Urothelium cell line (cell line): ENCODE measurements at regions not wholly inside any gene's neighbourhood (a gene's known extent, or its start where the extent isn't known, plus 50 kb on each side); places are given as distances from the start of the nearest gene placed in this dataset.
"Not testable (repeated sequence)": the region's sequence is repeated elsewhere in the genome, so short reads cannot be mapped to it uniquely, and the experiment has no call there.

Experiments used
- DNase-seq: peaks from one replicate; pipeline ENCODE4 v3.0.0; 2011; ENCODE audit warnings: low spot score, mixed read lengths
- FAIRE-seq: peaks from 2 replicates; lab custom pipeline; 2011; peaks lifted over from hg19 to GRCh38; lab: Jason Lieb, UNC

GRCh38 chrX:103428525-103428924 lies 52.2 kb downstream of the BEX3 start:
- FAIRE-seq: no peak
- DNase-seq: no peak

DNA sequence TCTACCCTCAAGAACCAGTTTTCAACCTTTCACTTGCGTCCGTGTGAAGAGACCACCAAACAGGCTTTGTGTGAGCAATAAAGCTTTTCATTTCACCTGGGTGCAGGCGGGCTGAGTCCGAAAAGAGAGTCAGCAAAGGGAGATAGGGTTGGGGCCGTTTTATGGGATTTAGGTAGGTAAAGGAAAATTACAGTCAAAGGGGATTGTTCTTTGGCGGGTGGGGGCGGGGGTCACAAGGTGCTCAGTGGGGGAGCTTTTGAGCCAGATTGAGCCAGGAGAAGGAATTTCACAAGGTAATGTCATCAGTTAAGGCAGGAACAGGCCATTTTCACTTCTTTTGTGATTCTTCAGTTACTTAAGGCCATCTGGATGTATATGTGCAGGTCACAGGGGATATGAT lies 52.7 kb downstream of the BEX3 start:
- DNase-seq, FAIRE-seq: not testable (repeated sequence)

DNA sequence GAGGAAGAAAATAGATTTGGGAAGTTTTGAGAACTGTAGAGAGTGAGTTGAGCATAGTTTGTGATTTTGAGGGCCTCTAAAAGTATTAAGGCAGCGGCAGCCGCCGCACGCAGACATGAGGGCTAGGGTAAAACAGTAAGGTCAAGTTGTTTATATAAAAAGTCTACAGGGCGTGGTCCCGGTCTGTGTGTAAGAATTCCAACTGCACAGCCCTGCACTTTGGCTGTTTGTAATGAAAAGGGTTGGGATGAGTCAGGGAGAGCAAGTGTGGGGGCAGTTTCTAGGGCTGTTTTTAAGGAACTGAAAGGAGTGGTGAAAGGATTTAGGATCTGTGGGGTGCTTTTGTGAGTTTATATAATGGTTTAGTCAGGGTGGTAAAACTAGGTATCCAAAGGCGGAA lies 55.0 kb downstream of the BEX3 start:
- DNase-seq: no peak
- no peak for FAIRE-seq

DNA sequence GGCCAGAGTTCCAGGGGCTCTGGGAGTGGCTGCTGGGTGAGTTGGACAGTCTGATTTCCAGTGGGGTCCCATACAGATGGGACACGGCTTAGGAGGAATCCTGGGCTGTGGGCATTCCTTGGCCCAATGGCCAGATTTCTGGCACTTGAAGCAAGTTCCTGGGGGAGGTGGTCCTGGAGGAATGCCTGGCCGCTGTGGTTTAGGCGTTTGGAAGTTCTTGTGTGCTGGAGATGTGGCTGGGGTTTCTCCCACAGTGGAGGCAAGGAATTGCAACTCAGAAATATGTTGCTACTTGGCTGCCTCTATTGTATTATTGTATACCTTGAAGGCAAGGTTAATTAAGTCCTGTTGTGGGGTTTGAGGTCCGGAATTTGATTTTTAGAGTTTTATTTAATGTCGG lies 56.5 kb downstream of the BEX3 start:
- not testable (repeated sequence) for FAIRE-seq, DNase-seq

DNA sequence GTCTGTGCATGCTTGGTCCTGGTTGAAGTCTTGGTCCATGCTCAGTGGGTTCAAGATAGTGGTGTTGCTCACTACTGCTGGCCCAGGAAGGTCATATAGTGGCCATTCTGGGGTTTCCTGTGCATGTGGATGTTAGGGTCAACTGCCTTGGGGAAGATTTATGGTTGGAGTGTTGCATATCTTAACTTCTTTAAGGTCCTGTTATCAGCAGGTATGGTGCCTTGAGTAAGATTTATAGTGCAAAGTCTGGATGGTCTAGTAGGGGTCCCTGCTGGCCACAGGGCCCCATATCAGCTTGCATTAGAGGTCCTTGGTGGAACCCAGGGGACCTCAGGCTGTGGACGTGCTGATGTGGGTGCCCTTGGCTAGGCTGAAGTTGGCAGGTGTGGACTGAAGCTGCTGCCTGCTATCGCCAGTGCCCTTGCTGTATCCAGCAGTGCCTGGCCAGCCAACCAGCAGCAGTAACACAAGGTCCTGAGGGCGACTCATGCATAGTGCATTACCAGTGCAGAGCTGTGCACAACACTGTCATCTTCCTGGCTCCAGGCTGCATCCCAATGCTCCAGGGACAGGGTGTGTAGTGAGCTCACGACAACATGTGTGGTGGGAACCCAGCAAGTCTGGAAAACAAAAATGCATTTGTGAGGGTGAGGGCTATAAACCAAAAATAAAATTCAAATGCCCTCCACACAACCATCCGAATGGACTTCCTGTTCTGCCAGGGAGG lies 61.0 kb downstream of the BEX3 start:
- no peak for DNase-seq
- FAIRE-seq: no peak

DNA sequence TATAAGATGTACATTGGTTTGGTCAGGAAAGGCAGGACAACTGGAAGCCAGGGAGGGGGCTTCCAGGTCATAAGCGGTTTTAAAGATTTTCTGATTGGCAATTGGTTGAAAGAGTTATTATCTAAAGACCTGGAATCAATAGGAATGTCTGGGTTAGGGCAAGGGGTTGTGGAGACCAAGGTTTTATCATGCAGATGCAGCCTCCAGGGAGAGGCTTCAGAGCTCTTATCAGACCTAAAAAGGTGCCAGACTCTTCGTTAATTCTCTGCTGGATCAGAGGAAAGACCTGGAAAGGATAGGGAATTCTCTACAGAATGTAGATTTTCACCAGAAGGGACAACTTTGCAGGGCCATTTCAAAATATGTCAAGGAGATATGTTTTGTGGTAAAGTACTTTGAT lies 62.8 kb downstream of the BEX3 start:
- FAIRE-seq (no peak), DNase-seq (no peak)

DNA sequence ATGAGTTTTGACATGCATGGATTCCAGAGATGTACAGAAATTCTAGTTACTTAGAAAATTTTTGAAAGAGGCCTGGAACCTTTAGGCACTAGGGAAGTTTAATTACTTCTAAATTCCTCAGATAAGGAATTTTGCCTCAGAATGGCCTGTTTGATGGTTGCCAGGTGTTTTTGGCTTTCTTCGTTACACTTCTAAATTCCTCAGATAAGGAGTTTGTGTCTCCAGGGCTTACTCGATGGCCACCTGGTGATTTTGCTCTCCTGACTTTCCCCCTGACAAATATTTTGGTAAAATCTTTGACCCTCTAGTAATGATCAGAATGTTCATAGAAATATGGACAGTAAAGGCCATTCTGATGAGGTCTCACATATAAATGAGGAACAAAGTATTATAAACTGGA lies 64.3 kb downstream of the BEX3 start:
- no peak for DNase-seq
- no peak for FAIRE-seq

DNA sequence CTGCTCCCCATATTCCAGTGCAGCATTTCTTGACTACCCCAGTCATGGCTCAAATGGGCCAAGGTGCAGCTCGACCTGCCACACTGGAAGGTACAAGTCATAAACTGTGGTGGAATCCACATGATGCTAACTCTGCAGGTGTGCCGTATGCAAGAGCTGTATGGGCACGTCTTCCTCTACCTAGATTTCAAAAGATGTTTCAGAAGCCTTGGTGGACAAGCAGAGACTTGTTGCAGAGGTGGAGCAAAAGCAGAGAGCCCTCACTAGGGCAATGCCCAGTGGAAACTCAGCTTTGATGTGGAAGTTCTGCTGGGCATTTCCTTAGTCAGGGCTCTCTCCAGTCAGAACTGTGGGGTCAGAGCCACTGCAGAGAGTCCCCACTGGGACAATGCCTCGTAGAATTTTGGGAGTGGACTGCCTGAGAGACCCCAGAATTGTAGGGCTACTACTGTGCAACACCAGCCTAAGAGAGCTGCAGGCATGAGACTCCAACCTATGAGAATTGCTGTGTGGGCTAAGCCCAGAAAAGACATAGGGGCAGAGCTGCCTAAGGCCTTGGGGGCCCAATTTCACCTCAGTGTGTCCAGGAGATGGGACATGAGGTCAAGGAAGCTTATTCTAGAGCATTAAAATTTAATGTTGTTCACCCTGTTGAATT lies 65.7 kb downstream of the BEX3 start:
- FAIRE-seq (no peak), DNase-seq (no peak)

DNA sequence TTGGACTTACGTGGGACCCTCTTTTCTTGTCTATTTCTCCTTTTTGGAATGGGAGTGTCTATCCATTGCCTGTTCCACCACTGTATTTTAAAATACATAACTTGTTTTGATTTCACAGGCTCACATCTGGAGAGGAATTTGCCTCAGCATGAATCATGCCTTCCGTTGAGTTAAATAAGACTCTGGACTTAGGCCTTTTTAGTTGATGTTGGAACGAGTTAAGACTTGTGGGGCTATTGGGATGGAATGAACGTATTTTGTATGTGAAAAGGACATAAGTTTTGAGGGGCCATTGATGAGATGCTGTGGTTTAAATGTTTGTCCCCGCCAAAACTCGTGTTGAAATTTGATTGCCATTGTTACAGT lies 66.2 kb downstream of the BEX3 start:
- no peak for FAIRE-seq
- DNase-seq: no peak

DNA sequence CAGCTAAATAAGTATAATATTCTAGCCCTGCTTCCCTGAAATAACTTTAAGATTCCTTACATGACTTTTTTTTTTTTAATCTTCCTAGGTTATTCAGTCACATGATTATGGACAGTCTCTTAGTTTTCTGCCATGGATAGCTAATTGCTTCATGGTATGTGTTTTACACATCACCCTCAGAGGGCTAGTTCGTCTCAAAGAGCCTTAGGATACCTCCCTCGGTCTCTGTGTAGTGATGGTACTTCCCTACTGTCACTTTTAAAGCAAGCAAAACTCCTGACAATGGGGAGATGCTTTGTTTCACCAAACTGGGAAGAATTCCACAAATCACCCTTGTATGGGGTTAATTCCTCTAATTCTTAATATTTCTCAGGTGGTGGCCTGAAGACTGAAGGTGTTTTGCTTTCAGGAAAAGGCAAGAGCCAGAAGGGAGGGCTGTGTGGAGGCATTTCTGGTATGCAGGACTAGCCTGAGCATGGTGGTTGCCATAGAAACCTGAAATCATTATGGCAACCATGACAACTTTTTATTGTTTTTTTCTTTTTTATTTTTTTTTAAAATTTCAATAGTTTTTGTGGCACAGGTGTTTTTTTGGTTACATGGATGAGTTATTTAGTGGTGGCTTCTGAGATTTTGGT lies 70.4 kb downstream of the BEX3 start:
- FAIRE-seq (no peak), DNase-seq (peak; percentile 23)
